Activated CD8-positive, alpha-beta memory T cell treated with anti-CD3 and anti-CD28 coated beads for 1 hour (primary cell): ENCODE measurements at regions not wholly inside any gene's neighbourhood (a gene's known extent, or its start where the extent isn't known, plus 50 kb on each side); places are given as distances from the start of the nearest gene placed in this dataset.
"Not testable (repeated sequence)": the region's sequence is repeated elsewhere in the genome, so short reads cannot be mapped to it uniquely, and the experiment has no call there.

Source experiments
- DNase-seq, 2 donors: peaks; one replicate each; pipeline ENCODE4 v3.0.0-alpha.2; 2020; ENCODE audit warnings: low read depth in 1 of 2; ENCODE audit errors: extremely low read depth in 1 of 2

DNA sequence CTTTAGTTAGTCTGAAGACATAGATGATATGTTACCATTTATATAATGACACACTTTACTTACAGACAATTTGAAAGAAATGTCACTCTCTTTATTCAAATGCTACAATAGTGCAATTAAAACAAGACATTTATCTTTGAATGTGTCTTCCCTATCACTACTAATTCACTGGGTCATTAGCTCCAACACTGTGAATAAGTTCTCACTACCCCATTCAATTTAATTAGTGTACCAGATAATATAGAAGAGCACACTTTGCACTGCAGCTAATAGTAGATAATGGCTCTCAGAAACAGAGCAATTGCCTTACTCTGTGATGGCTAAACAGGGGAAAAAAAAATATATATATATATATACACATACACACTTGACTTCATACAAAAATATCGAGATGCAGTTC, 497.0 kb downstream of the DTWD2 start:
- no peak for DNase-seq

GRCh38 chr5:118486647-118487225, 501.6 kb downstream of the DTWD2 start:
- no peak for DNase-seq

DNA sequence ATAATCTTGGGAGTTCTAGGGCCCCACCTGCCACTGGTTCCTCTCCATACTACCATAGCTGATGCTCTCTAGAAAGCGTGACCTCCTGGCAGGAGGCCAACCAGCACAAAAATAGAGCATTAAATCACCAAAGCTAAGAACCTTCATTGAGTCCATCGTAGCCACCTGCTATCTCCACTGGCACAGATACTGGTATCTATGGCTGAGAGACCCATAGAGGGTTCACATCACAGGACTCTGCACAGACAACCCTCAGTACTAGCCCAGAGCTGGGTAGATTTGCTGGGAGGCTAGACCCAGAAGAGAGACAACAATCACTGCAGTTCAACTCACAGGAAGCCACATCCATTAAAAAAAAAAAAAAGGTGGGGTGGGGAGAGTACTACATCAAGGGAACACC, 509.1 kb downstream of the DTWD2 start:
- DNase-seq, result no peak

GRCh38 chr5:118478852-118479251, 509.5 kb downstream of the DTWD2 start:
- DNase-seq, result no peak

DNA sequence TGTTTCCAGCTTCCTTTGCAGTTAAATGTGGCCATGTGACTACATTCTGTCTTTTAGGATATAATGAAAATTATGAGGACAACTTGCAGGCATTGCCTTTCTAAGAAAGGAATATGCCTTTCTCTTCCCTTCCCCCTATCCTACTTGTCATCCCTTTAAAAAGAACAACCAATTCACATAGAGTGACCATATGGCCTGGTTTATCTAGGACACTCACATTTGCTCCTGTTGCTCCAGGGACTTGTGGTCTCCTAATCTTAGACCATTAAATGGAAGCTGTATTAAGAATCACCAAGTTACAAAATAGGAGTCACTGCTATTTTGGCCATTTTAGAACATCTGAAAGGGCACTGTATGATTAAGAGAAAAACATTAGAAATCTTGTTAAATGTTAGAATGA, 520.3 kb downstream of the DTWD2 start:
- DNase-seq, result no peak

DNA sequence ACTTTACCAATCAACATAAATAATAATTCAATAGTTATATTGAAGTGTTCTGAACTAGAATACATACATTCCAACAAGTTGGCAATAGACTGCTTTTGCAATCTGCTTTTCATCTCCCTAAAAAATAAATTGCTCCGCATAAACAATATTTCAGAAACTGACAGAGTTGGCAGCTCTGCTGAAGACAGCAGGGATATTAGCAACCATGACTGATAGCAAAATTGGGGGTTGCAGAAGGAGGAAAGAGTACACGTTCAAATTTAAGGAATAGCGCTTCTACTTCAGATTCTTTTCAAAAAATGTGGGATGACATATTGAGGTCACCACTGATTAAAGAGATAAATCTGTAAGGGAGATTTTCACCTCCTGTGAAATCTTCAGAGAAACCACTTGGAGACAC, 521.2 kb downstream of the DTWD2 start:
- DNase-seq, result no peak

- no peak for DNase-seq
Measured at GRCh38 chr5:118466418-118466817, 521.9 kb downstream of the DTWD2 start.

- DNase-seq, result not testable (repeated sequence)
Measured at GRCh38 chr5:118462276-118462675, 526.1 kb downstream of the DTWD2 start.

DNA sequence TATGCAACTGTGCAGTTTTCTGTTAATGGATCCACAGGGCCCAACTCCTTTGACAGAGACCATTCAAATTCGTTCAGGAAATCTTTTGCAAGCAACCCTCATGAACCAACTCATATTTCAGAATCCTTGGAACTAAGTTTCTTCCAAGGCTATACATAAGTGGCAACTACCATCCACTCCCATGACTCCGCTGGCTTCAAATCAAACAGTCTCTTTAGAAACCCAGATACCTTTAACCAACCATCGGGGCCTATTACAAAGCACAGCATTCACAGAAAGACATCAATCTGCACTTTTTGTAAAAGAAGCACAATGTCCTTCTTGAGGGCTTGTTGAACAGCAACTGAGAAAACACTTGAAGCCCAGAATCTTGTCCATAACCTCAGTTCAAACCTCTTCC, 526.9 kb downstream of the DTWD2 start:
- no peak for DNase-seq

GRCh38 chr5:118459490-118459889, 528.9 kb downstream of the DTWD2 start:
- DNase-seq, result no peak

GRCh38 chr5:118456085-118456484, 532.3 kb downstream of the DTWD2 start:
- DNase-seq, result no peak

DNA sequence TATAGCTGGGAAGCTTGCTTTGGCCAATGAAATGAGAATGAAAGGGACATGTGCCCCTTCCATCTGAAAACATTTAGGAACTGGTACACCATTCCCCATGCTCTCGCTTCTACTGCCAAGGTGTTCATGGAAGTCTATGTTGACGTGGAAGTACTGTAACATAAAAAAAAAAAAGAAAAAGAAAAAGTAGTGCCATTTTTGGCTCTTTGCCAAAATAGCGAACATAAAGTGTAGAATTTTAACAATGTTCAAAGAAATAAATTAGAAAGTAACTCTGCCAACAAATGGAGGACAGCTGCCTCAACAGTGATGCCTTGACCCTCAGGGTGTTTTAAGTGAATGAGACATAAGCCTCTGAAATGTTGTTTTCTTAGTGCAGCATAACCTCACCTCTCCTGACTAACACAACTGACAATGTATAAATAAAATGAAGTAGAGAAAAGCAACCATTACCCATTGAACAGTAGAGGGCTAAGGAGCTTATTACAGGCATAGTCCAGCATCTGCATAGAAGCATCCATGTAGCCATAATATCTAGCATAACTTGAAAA, 536.6 kb downstream of the DTWD2 start:
- no peak for DNase-seq

DNA sequence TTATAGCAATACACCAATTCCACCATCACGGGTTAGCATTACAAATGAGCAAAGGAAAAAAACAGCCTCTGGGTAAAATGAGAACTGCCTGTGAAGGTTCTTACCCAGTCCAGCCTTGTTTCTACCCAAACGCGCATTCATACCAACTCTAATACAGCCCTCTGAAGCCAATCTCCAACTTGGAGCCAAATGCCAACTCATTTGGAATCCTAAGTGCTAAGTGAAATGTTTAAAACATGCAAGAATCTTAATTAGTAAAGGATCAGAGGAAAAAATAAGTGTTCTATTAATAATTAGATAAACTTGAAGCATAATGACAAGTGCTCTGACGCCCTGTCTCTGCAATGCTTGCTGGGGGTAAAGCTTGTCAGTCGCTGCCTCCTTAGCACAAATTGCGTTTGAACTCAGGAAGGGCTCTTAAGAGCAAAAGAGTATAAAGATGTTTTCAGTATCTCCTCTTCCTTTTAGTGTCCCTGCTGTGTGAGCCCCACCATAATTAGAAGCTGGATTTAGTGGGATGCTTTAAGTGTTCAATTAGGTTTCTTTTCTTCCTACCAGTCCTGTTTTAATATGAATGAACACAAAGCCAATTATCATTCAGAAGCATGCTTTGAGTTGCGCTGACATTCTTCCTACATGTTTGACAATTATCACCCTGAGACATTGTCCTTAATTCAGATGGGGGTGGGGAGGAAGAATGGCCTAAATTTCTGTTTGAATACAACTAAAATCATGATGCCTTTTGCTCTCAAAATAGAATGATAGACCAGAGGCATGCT, 537.6 kb downstream of the DTWD2 start:
- no peak for DNase-seq

DNA sequence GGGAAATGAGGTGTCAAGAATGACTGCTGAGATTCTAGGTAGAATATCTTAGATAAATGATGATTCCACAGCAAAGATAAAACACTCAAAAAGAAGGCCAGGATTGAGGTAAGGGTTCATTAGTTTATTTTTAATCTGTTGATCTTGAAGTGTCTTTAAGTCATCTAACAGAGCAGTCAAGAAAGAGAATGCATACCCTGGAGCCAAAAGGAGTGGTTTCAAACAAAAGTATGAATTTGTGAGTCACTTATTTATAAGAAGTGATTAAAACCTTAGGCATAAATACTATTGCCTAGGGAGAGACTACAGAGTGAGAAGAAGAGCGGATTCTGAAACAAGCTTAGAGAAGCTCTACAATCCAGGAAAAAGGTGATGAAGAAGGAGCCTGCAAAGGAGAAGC, 541.0 kb downstream of the DTWD2 start:
- no peak for DNase-seq

- DNase-seq, result no peak
Measured at GRCh38 chr5:118441956-118442355, 546.4 kb downstream of the DTWD2 start.

DNA sequence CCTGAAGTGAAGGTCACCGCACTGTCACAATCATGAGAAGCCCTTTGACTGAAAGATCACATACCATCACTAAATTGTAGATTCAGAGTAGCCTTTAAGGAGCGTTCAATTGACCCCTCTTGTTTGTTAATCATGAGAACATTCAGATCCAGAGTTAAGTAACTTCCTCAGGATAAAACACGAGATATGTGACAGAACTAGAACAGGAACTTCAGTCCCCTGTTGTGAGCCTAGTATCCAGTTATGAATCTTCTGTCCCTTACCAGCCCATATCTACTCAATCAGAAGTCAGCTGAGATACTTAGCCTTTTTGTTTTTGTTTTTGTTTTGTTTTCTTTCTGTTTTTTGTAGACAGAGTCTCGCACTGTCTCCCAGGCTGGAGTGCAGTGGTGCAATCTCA, 547.3 kb downstream of the DTWD2 start:
- DNase-seq, result no peak

DNA sequence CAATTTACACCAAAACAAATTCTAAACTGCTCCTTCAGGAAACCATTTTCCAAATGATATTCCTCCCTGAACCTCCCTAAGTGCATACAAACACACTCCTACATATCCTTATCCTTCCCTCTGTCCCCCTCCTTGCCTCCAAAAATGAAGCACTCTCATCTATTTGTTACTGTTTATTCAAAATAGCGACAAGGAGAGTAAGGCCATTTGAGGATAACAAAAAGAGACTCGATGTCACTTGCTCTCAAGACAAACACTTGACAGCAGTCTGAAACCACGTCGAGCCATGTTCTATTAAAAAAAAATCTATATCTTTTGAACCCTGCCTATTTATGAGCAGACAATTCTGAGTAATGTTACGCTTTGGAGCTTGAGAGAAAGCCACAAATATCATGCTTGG, 547.9 kb downstream of the DTWD2 start:
- DNase-seq, result no peak

DNA sequence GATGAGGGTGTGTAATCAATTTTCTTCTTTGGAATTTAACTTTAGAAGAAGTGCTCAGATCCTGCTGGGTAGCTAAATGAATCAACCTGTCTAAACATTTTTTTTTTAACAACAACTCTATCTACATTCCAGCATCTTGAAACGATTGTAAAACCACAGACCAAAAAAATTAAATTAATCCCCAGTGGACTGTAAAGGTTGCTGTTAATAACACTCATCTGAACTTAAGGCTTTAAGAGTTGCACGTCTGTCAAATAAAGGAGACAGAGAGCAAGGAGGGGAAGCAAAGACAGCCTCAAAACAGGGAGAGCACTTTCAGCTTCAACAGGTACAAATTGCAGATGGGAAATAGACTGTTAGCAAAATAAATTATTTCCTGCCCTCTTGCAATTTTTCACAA, 548.5 kb downstream of the DTWD2 start:
- DNase-seq, result no peak

GRCh38 chr5:118435131-118435530, 553.2 kb downstream of the DTWD2 start:
- no peak for DNase-seq

GRCh38 chr5:118434522-118434921, 553.8 kb downstream of the DTWD2 start:
- no peak for DNase-seq

GRCh38 chr5:118430076-118430475, 558.3 kb downstream of the DTWD2 start:
- DNase-seq, result no peak

GRCh38 chr5:118407958-118408357, 580.4 kb downstream of the DTWD2 start:
- no peak for DNase-seq
